HepG2 (cell line): ENCODE measurements at regions not wholly inside any gene's neighbourhood (a gene's known extent, or its start where the extent isn't known, plus 50 kb on each side); places are given as distances from the start of the nearest gene placed in this dataset.

Experiments
- BCL6 ChIP-seq: IDR thresholded peaks from 2 replicates; pipeline ENCODE4 v1.6.1; 2016; ENCODE audit warnings: missing genetic modification reagents, missing compliant biosample characterization
- HOMEZ ChIP-seq: IDR thresholded peaks from 2 replicates; pipeline ENCODE4 v1.6.1; 2016; ENCODE audit warnings: low read depth
- KDM5A ChIP-seq: fragments of 200-600 bp; sonication (generic); IDR thresholded peaks from 2 replicates; pipeline ENCODE4 v1.7.0; 2018; ENCODE audit warnings: antibody characterized with exemption, mild to moderate bottlenecking, low read length, borderline replicate concordance
- KLF16 ChIP-seq, 2 experiments: sonication (generic) in 1 of 2; formaldehyde crosslinking in 1 of 2; IDR thresholded peaks; 2 replicates each; pipeline versions ENCODE4 v1.6.1 to v1.8.0; 2016 to 2023; ENCODE audit warnings: missing genetic modification reagents in 2 of 2, missing compliant biosample characterization in 1 of 2
- MED13 ChIP-seq: sonication (generic); formaldehyde crosslinking; IDR thresholded peaks from 2 replicates; pipeline ENCODE4 v1.5.0; 2020; ENCODE audit warnings: missing genetic modification reagents
- RARG ChIP-seq: sonication (generic); formaldehyde crosslinking; IDR thresholded peaks from 2 replicates; pipeline ENCODE4 v1.4.0; 2020; ENCODE audit warnings: low read depth, mild to moderate bottlenecking, missing genetic modification reagents
- RFX1 ChIP-seq: fragments of 450-650 bp; IDR thresholded peaks from 2 replicates; pipeline ENCODE4 v1.6.1; 2017
- SIX1 ChIP-seq: sonication (generic); formaldehyde crosslinking; IDR thresholded peaks from 2 replicates; pipeline ENCODE4 v1.4.0; 2020; ENCODE audit warnings: missing genetic modification reagents, borderline replicate concordance
- SKIL ChIP-seq: sonication (generic); formaldehyde crosslinking; IDR thresholded peaks from 2 replicates; pipeline ENCODE4 v1.8.0; 2022; ENCODE audit warnings: missing genetic modification reagents, mild to moderate bottlenecking, moderate library complexity, borderline replicate concordance
- SMAD3 ChIP-seq: sonication (generic); formaldehyde crosslinking; IDR thresholded peaks from 2 replicates; pipeline ENCODE4 v1.4.0; 2020; ENCODE audit warnings: missing genetic modification reagents
- SNAPC5 ChIP-seq: sonication (generic); formaldehyde crosslinking; IDR thresholded peaks from 2 replicates; pipeline ENCODE4 v1.8.1; 2023; ENCODE audit warnings: mild to moderate bottlenecking, missing genetic modification reagents, borderline replicate concordance
- SRF ChIP-seq: IDR thresholded peaks from 2 replicates; pipeline ENCODE4 v1.6.1; 2011; ENCODE audit warnings: mild to moderate bottlenecking, low read depth, low read length, moderate library complexity
- TARDBP ChIP-seq: sonication (generic); formaldehyde crosslinking; IDR thresholded peaks from 2 replicates; pipeline ENCODE4 v1.8.0; 2022; ENCODE audit warnings: mild to moderate bottlenecking, missing genetic modification reagents
- WIZ ChIP-seq: sonication (generic); formaldehyde crosslinking; IDR thresholded peaks from 2 replicates; pipeline ENCODE4 v1.5.1; 2020; ENCODE audit warnings: mild to moderate bottlenecking, missing genetic modification reagents
- ZFP36L1 ChIP-seq: sonication (generic); formaldehyde crosslinking; IDR thresholded peaks from 2 replicates; pipeline ENCODE4 v1.8.0; 2022; ENCODE audit warnings: mild to moderate bottlenecking, missing genetic modification reagents, moderate library complexity
- ZNF256 ChIP-seq: sonication (generic); formaldehyde crosslinking; conservative IDR thresholded peaks from 2 replicates; pipeline ENCODE4 v1.4.0; 2020; ENCODE audit warnings: missing genetic modification reagents
- ZNF263 ChIP-seq: sonication (generic); formaldehyde crosslinking; IDR thresholded peaks from 2 replicates; pipeline ENCODE4 v1.4.0; 2020; ENCODE audit warnings: missing genetic modification reagents
- ZNF549 ChIP-seq: sonication (generic); formaldehyde crosslinking; IDR thresholded peaks from 2 replicates; pipeline ENCODE4 v1.5.0; 2020; ENCODE audit warnings: missing genetic modification reagents
- ZNF646 ChIP-seq: sonication (generic); formaldehyde crosslinking; IDR thresholded peaks from 2 replicates; pipeline ENCODE4 v1.9.0; 2021; ENCODE audit warnings: mild to moderate bottlenecking, missing genetic modification reagents
- ZNF891 ChIP-seq: sonication (generic); formaldehyde crosslinking; IDR thresholded peaks from 2 replicates; pipeline ENCODE4 v1.5.0; 2020; ENCODE audit warnings: mild to moderate bottlenecking, missing genetic modification reagents

- TF ChIP-seq BCL6 (peak; percentile 93), ZFP36L1 (CRISPR knock-in tag) (no peak), MED13 (CRISPR knock-in tag) (no peak), KLF16 (CRISPR knock-in tag; IDR thresholded peaks at IDR 0.05) (no peak), SNAPC5 (CRISPR knock-in tag) (no peak), TARDBP (CRISPR knock-in tag) (0 out of 2 replicates have a peak, but pooled peaks have one; percentile 18), WIZ (CRISPR knock-in tag) (no peak), ZNF263 (CRISPR knock-in tag) (no peak), ZNF256 (CRISPR knock-in tag) (no peak), ZNF646 (CRISPR knock-in tag) (no peak), SMAD3 (CRISPR knock-in tag) (no peak), ZNF549 (no peak), ZNF891 (CRISPR knock-in tag) (no peak), KDM5A (no peak), RFX1 (no peak), RARG (no peak), SKIL (CRISPR knock-in tag) (no peak), SRF (no peak), HOMEZ (CRISPR knock-in tag) (peak; percentile 71; the same call in 1 of the 2 replicates), SIX1 (CRISPR knock-in tag) (no peak)
Observed at GRCh38 chr15:35209838-35210237, 124.7 kb upstream of the NANOGP8 start (continued).
